H1 (cell line): ENCODE measurements at regions not wholly inside any gene's neighbourhood (a gene's known extent, or its start where the extent isn't known, plus 50 kb on each side); places are given as distances from the start of the nearest gene placed in this dataset.

ENCODE experiments used
- CEBPB ChIP-seq: IDR thresholded peaks from 2 replicates; pipeline ENCODE4 v1.6.1; 2012; ENCODE audit warnings: low read depth, low read length
- EP300 ChIP-seq, 2 experiments: IDR thresholded peaks; 1 replicate in 1 of 2; 2 replicates in 1 of 2; pipeline ENCODE4 v1.6.1; 2011 to 2012; ENCODE audit warnings: low read depth in 2 of 2, low read length in 2 of 2, mild to moderate bottlenecking in 2 of 2, borderline replicate concordance in 1 of 2, inconsistent platforms in 1 of 2, moderate library complexity in 1 of 2
- EZH2 ChIP-seq: fragments of 200-600 bp; sonication (generic); IDR thresholded peaks from 2 replicates; pipeline ENCODE4 v1.7.1; 2012; ENCODE audit warnings: low read depth, mild to moderate bottlenecking, moderate library complexity, low read length, inconsistent platforms; ENCODE audit not compliant: severe bottlenecking
- HDAC2 ChIP-seq, 2 experiments: fragments of 300-600 bp in 1 of 2; sonication (generic) in 1 of 2; IDR thresholded peaks; 2 replicates each; pipeline ENCODE4 v1.6.1; 2011 to 2012; ENCODE audit warnings: low read depth in 2 of 2, low read length in 2 of 2, mild to moderate bottlenecking in 2 of 2, moderate library complexity in 2 of 2, borderline replicate concordance in 1 of 2, inconsistent platforms in 1 of 2
- JUND ChIP-seq: IDR thresholded peaks from 2 replicates; pipeline ENCODE4 v1.6.1; 2011; ENCODE audit warnings: mild to moderate bottlenecking, improper control_type of control experiment, low read length
- POLR2A ChIP-seq, 2 experiments: IDR thresholded peaks; 1 replicate in 1 of 2; 2 replicates in 1 of 2; pipeline ENCODE4 v1.6.1; 2011; ENCODE audit warnings: low read depth in 2 of 2, low read length in 2 of 2, mild to moderate bottlenecking in 2 of 2; ENCODE audit errors: control extremely low read depth in 1 of 2
- POLR2AphosphoS5 ChIP-seq: IDR thresholded peaks from 2 replicates; pipeline ENCODE4 v1.6.1; 2011; ENCODE audit warnings: low read depth, low read length
- RAD21 ChIP-seq, 2 experiments: IDR thresholded peaks in 1 of 2; conservative IDR thresholded peaks in 1 of 2; 2 replicates each; pipeline ENCODE4 v1.6.1; 2011; ENCODE audit warnings: low read depth in 2 of 2, low read length in 2 of 2, improper control_type of control experiment in 1 of 2, inconsistent platforms in 1 of 2, mild to moderate bottlenecking in 1 of 2, moderate library complexity in 1 of 2
- YY1 ChIP-seq: IDR thresholded peaks from 2 replicates; pipeline ENCODE4 v1.6.1; 2011; ENCODE audit warnings: low read depth, mild to moderate bottlenecking, low read length
- TF ChIP-seq, protein P1 (sequence below): IDR thresholded peaks from 2 replicates; pipeline ENCODE4 v1.6.1; 2012; ENCODE audit warnings: inconsistent platforms
- TF ChIP-seq, protein P2 (sequence below), 3 experiments: IDR thresholded peaks; 1 replicate in 2 of 3; 2 replicates in 1 of 3; pipeline versions ENCODE4 v1.5.1 to v1.6.1; 2011; ENCODE audit warnings: low read length in 3 of 3, mild to moderate bottlenecking in 3 of 3, inconsistent platforms in 2 of 3, low read depth in 1 of 3, moderate library complexity in 1 of 3; ENCODE audit not compliant: insufficient read depth in 1 of 3; ENCODE audit errors: control extremely low read depth in 1 of 3
- TF ChIP-seq, protein P3 (sequence below): IDR thresholded peaks from 2 replicates; pipeline ENCODE4 v1.6.1; 2011; ENCODE audit warnings: low read length, improper control_type of control experiment

DNA sequence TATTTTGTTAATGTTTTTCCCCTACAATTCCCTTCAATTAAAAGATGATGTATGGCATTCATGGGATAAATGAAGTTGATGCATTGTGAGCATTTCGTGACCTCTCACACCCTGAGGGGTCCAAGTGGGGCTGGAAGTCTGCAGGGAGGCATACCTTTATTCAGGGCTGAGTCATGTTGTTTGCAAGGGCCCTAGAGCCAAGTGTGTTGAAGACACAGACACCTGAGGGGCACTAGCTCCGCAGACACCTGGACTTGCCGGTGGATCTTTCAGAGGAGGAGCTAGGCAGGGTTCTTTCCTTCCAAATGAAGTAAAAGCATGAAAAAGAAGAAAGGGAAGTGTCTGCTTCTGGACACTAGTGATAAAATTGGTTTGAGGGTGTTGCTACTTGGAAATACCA lies 57.0 kb upstream of the RGS7 start:
- TF ChIP-seq POLR2AphosphoS5 = no peak
- TF ChIP-seq, protein P1, sequence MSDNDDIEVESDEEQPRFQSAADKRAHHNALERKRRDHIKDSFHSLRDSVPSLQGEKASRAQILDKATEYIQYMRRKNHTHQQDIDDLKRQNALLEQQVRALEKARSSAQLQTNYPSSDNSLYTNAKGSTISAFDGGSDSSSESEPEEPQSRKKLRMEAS = no peak
- TF ChIP-seq POLR2A (IDR thresholded peaks at IDR 0.05; ENCODE audit: control extremely low read depth in 1 of 2, low read depth in 2 of 2, low read length in 2 of 2) = no peak
- TF ChIP-seq, protein P2, sequence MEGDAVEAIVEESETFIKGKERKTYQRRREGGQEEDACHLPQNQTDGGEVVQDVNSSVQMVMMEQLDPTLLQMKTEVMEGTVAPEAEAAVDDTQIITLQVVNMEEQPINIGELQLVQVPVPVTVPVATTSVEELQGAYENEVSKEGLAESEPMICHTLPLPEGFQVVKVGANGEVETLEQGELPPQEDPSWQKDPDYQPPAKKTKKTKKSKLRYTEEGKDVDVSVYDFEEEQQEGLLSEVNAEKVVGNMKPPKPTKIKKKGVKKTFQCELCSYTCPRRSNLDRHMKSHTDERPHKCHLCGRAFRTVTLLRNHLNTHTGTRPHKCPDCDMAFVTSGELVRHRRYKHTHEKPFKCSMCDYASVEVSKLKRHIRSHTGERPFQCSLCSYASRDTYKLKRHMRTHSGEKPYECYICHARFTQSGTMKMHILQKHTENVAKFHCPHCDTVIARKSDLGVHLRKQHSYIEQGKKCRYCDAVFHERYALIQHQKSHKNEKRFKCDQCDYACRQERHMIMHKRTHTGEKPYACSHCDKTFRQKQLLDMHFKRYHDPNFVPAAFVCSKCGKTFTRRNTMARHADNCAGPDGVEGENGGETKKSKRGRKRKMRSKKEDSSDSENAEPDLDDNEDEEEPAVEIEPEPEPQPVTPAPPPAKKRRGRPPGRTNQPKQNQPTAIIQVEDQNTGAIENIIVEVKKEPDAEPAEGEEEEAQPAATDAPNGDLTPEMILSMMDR (IDR thresholded peaks at IDR 0.05; ENCODE audit: control extremely low read depth in 1 of 3, insufficient read depth in 1 of 3, low read depth in 1 of 3, low read length in 3 of 3) = no peak
- no peak for TF ChIP-seq JUND
- TF ChIP-seq EZH2 = no peak
- TF ChIP-seq CEBPB = no peak
- TF ChIP-seq RAD21 (IDR thresholded peaks at IDR 0.05 in 1 of 2, conservative IDR thresholded peaks at IDR 0.05 in 1 of 2; ENCODE audit: low read depth in 2 of 2, low read length in 2 of 2) = no peak
- TF ChIP-seq HDAC2 (IDR thresholded peaks at IDR 0.05; ENCODE audit: borderline replicate concordance in 1 of 2, low read depth in 2 of 2, low read length in 2 of 2) = no peak
- TF ChIP-seq EP300 (IDR thresholded peaks at IDR 0.05; ENCODE audit: borderline replicate concordance in 1 of 2, low read depth in 2 of 2, low read length in 2 of 2) = no peak
- TF ChIP-seq YY1 = no peak
- TF ChIP-seq, protein P3, sequence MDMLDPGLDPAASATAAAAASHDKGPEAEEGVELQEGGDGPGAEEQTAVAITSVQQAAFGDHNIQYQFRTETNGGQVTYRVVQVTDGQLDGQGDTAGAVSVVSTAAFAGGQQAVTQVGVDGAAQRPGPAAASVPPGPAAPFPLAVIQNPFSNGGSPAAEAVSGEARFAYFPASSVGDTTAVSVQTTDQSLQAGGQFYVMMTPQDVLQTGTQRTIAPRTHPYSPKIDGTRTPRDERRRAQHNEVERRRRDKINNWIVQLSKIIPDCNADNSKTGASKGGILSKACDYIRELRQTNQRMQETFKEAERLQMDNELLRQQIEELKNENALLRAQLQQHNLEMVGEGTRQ = no peak
